HG03108 (cell line): ENCODE measurements at regions not wholly inside any gene's neighbourhood (a gene's known extent, or its start where the extent isn't known, plus 50 kb on each side); places are given as distances from the start of the nearest gene placed in this dataset.

Source experiments
- ATAC-seq: cut with Tn5 transposase; IDR thresholded peaks from one replicate; pipeline ENCODE4 v1.9.1; 2021; ENCODE audit warnings: moderate library complexity; ENCODE audit not compliant: unreplicated experiment

DNA sequence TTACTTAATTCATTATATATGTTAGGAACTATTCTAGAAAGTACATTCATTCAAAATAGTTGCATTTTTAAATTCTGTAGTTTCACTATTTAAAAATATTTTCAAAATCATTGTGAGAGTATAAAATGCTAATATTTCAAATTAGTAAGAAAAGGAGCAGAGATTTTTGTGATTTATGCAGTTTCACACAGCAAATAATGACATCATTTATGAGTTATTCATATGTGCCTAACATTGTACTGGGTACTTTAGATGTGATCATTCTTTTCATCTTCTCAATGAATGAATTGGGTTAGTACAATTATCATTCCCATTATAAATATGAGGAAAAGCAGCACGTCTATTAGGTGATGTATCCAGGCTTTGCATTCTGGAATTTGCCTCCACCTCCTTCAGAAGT lies 1451.0 kb upstream of the IGFBP7 start:
- ATAC-seq = no peak

DNA sequence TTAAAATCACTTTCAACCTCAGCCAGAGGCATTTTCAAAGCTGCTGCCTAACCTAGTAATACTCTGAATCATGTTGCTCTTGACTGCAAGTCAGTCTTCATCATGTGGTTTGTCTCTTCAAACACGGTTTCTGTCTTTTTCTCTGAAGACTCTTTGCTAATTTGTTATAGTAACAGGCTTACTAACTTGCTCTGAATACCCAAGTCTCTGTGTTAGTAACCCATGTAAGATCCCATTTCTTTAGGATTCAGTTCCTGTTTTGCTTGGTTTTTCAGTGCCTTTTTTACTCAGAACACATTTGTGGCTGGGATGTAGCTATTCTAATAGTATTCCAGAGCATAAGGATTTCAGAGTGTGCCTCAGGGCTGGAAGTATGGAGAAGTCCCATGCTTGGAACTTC lies 1450.6 kb upstream of the IGFBP7 start:
- no peak for ATAC-seq

DNA sequence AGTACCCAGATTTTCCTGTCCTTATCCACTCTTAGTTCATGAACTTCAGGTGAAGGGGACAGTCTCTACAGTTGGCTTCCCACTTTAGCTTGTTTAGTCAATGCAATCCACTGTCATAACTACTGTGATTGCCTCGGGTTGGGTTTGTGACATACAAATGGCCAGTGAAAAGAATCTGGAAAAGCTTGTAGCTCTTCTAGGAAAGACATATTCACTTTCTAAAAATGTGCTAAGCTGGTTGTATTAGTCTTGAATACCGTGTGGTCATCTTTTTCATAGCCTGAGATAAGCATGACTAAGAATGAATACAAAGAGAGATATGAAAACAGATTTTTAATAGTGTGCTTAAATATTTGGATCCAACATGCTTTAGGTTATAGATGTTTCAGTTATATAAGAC lies 1443.5 kb upstream of the IGFBP7 start:
- no peak for ATAC-seq

DNA sequence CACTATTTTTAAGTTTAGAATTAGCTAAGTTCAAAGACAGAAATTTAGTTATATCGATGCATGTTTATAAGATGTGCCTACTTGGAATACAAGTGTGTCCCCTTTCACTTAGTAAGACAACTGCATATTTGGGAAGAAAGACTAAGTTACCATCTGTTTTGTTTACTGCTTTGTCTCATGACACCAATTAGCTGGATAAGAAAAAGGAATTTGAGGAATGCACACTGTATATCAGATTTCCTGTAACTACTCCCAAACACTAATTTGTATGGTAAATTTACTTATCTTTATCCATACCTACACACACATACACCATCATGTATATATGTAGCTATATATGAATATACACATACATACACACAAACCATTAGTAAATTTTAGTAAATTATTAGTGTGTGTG lies 1442.8 kb upstream of the IGFBP7 start:
- no peak for ATAC-seq

DNA sequence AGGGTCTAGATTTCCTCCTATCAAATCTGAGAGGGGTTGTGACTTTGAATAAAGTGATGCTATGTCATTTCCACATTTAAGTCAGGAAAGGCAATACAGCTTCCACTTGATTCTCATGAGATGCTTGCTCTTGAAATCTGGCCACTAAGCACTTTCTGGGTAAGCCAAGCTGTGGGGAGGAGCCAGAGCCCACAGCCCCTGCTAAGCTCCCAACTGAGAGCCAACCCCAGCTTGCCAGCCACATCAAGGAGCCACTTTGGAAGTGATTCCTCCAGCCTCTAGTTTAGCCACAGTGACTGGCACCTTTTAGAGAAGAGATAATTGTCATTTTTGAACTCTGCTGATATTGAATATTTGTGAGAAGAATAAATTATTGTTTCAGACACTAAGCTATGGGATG lies 1441.5 kb upstream of the IGFBP7 start:
- ATAC-seq = no peak

DNA sequence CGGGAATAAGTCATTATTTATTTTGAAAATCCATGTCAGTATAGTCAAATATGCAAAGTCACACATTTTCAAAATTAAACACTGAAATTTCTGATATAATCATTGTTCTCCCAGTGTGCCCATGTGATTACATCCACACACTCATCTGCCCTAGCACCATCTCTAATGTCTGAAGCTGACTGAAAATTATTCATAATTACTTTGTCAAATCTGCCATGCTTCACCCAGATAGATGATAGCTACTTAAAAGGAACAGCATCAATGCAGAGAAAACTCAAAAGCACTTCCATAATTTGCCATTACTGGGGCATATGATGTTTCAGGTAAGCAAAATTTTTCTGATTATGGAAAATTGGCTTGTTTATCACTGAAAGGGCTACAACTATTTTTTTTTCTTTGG lies 1433.3 kb upstream of the IGFBP7 start:
- ATAC-seq = no peak

DNA sequence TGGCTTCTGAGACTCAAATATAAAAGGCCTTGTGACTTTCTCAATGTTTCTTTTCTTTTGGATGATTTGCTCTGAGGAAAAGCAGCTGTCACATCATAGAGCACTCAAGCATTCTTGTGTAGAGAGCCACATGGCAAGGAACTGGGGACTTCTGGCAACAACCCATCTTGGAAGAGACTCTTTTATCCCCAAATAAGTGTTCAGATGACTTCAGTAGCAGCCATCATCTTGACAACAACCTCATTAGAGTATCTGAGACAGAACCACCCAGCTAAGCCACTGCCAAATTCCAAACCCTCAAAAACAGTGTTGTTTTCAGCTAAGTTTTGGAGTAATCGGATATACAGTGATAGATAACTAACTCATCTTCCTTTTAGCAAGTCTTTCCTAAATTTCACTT lies 1431.7 kb upstream of the IGFBP7 start:
- ATAC-seq = no peak

DNA sequence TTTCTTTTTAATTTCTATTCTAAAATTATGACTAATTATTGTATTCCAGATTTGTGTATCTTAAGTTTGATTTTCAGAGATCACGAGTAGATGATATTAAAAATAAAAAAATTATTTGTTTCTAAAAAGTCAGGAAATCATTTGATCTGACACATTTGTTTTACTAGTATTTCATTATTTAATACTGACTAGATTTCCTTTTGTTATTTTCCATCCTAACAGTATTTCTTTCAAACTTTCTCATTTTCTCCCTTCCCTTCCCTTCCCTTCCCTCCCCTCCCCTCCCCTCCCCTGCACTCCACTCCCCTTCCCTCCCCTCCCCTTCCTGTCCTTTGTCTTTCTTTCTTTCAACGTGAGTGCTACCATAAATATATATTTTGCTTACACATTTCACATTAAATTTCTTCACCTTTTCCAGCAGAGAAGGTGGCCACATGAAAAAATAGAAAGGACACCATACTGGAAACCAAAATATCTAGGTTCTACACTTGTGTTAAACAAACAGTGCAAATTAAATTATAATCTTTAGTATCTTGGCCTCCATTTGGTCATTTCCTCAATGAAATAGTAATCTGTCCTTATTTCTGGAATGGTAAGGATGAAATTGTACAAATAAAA lies 1412.7 kb upstream of the IGFBP7 start:
- no peak for ATAC-seq

DNA sequence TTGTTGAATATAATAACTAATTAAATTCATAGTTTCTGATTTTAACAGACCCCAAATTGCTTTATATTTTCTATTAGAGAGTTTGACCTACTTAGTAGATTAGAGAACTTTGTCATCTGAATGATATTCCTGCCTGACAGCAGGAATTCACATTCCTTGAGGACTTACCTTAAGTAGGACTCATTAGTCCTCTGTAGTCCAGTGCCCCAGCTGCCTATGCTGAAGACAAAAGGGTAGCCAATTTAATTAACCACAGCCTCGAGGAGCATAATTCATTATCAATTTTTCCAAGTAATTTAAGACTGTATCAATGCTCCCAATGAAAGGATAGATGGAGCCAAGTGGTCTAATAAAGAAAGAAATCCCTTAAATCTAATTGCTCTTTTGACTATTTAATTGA lies 1405.0 kb upstream of the IGFBP7 start:
- no peak for ATAC-seq

DNA sequence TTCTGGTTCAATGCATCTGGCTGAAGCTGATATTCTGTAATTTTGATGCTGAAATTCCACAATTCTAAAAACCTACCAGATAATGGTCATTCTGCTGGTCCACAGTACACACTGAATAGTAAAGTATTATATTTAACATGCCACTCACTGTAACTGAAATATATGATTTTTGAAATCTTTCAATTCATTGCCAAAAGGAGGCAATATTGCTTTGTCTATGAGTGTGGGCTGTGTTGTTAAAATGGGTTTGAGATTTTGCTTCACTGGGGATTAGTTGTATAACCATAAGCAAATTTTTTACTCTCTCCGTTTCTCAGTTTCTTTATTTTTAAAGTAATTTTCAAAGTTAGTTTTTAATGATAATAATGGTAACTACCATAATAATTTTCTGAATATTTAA lies 1404.1 kb upstream of the IGFBP7 start:
- ATAC-seq = no peak

DNA sequence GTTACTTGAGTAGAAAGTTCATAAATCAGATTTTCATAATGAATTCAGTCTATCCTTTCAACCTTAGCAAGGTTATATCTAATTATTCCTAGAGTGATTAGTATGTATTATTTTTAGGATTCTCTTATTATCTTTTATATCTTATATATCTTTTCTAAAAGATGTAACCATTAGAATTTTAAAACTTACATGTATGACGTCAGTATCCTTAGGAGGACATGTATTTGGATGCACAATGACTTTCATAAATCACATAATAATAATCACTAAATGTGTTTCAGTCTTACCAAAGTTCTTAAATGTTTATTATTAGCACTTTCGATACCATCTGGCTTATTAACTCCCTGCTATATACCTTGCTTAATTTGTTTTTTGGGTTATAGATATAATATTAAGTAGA lies 1400.5 kb upstream of the IGFBP7 start:
- no peak for ATAC-seq

DNA sequence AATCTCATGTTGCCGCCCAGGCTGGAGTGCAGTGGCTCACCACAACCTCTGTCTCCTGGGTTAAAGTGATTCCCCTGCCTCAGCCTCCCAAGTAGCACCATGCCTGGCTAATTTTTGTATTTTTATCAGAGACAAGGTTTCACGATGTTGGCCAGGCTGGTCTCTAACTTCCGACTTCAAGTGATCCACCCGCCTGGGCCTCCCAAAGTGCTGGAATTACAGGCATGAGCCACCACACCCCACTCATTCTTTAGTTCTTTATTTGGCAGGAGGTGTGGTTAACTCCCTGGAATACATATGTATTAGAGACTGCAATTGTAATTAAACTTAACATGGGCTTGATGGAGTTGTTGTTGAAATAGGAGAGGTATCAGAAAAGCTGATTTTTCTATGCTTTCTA lies 1396.9 kb upstream of the IGFBP7 start:
- no peak for ATAC-seq

DNA sequence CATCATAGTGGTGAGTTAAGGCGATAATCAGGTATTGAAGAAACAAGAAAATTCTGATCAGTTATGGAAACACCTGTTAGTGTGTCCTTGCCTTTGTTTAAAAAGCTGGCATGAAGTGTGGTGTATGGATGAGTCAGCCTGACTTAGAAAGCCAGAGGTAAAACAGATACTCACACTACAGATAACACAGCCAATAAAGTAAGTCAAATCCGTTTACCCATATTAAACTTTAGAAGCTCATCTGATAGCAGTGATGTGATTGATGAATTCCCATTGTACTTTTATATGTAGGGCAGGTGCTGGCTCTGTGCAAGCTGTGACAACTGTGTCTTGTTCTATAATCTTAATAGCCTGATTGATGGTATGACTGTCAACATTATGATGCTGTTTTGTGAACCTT lies 1392.7 kb upstream of the IGFBP7 start:
- ATAC-seq = no peak

DNA sequence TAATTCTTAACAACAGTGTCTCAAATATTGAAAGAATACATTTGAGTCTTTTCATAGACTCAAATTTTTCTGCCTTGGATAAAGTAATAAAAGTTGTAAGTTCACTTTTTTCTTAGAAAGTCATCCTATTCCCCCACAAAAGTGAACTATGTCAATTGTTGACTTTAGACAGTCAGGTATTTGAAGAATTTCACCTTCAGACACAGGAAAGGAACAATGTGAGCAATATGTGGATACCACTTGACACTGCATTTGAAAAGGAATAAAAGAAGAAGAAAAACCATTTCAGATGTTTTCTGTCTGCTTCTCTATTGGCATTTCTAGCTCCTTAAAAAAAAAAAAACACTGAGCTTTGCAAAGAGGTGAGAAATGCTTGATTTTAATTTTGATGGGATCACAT lies 1389.0 kb upstream of the IGFBP7 start:
- ATAC-seq = no peak

DNA sequence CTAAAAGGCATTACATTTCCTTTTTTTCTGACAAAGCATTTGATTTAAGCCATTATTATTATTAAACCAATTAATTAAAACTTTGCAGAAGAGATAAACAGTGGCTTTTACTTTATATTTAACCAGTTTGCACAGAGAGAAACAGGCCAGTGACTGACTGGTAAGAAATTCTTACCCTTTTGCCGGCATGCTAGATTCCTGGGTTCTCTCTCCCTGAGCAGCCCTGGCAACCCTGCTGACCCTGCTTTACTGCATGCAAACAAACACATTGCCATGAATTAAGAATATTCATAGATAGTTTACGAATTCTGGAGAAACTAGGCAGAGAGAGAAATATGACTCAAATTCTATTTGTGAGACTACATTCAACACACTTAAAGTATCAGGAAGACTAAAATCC lies 1381.4 kb upstream of the IGFBP7 start:
- ATAC-seq = no peak

DNA sequence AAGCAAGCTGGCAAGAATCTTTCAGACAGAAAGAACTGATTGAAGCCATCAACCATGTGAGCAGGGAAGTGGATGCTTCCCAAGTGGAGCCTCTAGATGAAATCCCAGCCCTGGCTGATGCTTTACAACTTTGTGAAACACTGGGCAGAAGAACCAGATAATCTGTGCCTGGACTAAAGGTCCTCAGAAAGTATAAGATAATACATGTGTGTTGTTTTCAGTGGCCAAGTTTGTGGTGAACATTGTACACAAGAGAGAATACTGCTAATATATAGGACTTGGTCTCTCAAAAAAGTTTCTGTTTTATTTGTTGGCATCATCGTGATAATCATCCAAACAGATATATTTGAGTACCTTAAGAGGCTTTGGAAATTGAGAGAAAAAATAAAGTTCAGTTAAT lies 1367.8 kb upstream of the IGFBP7 start:
- no peak for ATAC-seq

DNA sequence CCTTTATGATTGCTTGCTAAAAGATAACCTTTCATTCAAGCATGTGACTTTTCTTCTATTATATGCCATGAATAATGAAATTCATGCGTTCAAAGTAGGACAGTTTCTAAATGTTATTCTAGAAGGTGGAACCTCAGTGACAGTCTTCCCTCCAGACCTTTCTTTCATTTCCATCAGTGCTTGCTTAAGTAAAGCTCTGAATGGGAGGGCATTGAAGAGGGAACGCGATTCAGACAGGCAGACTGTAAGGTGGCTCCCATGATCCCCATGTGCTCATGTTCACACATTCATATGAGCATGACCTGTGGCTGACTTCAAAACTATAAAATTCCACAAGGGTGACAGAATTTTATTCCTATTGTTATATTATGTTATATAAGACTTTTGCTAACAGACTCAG lies 1367.3 kb upstream of the IGFBP7 start:
- ATAC-seq = no peak

DNA sequence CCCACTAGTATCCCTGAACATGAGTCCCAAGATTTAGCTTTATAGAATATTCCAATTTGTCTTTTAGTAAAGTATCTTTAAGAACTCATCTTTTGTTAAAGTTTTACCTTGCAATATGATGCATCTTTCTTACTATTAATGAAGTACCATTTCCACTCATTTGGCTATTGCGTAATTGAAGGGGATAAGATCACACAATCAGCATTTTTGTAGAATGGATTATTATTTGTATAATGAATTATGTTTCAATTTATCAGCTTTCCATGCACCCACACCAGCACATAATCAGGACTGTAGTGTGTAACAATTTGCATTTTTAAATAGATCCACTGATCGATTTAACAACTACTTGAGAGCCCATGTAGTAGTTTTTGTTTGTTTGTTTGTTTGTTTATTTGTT lies 1364.9 kb upstream of the IGFBP7 start:
- ATAC-seq = no peak

DNA sequence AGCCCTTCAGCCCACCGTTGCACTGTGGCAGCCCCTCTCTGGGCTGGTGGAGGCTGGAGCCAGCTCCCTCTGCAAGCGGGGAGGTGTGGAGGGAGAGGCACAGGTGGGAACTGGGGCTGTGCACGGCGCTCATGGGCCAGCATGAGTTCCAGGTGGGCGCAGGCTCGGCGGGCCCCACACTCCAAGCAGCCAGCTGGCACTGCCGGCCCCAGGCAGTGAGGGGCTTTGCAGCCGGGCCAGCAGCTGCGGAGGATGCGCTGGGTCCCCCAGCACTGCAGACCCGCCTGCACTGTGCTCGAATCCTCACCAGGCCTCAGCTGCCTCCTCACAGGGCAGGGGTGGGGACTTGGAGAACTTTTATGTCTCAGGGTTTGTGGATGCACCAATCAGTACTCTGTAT lies 1354.8 kb upstream of the IGFBP7 start:
- ATAC-seq = no peak

DNA sequence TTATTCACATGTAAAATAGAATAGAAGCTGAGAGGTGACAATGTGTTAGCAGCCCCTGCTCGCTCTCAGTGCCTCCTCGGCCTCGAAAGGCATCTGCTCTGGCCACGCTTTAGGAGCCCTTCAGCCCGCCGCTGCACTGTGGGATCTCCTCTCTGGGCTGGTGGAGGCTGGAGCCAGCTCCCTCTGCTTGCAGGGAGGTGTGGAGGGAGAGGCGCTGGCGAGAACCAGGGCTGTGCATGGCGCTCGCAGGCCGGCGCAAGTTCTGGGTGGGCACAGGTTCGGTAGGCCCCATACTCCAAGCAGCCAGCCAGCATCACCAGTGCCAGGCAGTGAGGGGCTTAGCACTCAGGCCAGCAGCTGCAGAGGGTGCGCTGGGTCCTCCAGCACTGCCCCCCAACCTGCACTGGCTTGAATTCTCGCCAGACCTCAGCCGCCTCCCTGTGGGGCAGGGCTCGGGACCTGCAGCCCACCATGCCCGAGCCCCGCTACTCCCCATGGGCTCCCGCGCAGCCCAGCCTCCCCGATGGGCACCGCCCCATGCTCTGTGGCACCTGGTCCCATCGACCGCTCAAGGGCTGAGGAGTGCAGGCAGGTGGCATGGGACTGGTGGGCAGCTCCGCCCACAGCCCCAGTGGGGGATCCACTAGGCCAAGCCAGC lies 1346.7 kb upstream of the IGFBP7 start:
- ATAC-seq = no peak

DNA sequence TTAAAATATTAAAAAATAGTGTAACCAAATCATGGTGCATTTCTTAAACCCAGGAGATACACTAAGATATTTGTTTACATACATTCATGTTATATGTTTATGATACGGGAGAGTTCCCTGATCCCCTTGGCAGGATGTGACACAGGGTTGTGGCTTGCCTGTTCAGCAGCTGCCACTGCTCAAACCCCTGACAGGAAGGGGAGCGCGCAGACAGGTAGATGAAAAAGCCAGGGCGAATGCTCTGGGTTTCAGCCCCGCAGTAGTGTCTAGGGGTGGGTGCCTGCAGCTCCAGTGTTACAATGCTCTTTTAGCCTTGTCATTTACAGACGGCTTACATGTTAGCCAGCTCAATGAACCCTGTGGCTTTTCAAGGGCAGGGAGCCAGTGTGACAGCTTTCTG lies 1343.8 kb upstream of the IGFBP7 start:
- ATAC-seq = no peak

DNA sequence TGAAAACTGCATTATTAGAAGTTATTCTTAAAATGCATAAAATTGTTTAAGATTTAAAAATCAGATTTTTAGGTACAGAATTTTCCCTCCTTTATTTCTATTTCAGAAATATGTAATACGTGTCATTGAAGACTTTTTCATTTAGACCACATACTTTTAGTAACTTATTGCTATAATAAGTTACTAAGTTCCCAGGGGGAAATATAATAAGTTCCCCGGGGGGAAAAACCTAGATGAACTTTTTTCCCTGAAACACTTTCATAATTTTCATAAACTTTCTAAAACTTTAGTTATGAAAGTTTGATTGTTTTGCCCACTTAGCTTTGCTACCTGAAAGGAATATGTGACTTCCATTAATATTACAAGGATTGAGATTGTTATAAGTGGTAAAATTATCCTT lies 1341.5 kb upstream of the IGFBP7 start:
- ATAC-seq = no peak

DNA sequence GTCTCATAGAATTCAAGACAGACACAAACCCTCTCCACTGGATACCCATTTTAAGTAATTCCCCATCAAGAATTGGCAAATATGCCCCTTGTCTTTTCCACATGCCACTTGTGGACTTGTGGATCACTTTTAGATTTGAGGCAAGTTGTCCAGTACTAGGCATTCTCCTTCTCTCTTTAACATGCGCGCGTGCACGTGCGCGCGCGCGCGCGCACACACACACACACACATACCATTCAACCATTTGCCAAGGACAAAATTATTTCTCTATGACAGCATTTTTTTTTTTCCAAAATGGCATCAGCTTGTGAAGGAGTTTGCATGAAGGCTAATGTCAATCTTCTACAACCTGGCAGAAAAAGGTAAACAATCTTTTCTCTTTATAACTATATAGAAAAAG lies 1325.7 kb upstream of the IGFBP7 start:
- no peak for ATAC-seq
